KMS-11 (cell line): ENCODE measurements at regions not wholly inside any gene's neighbourhood (a gene's known extent, or its start where the extent isn't known, plus 50 kb on each side); places are given as distances from the start of the nearest gene placed in this dataset.

ENCODE experiments used
- H2AFZ ChIP-seq: fragments of 200-600 bp; sonication (generic); 2 replicates; pipeline ENCODE4 v1.6.1; 2016; ENCODE audit warnings: antibody characterized with exemption, mixed run types, low read depth
- H3K27ac ChIP-seq: fragments of 200-600 bp; sonication (generic); 2 replicates; pipeline ENCODE4 v1.6.1; 2016; ENCODE audit warnings: mild to moderate bottlenecking, mixed run types
- H3K27me3 ChIP-seq: fragments of 200-600 bp; sonication (generic); 2 replicates; pipeline ENCODE4 v1.6.1; 2017; ENCODE audit warnings: mild to moderate bottlenecking, low read depth, mixed run types, moderate library complexity; ENCODE audit not compliant: insufficient read depth
- H3K36me3 ChIP-seq: fragments of 200-600 bp; sonication (generic); 2 replicates; pipeline ENCODE4 v1.6.1; 2017; ENCODE audit warnings: mild to moderate bottlenecking, mixed run types; ENCODE audit not compliant: insufficient read depth
- H3K4me1 ChIP-seq: fragments of 200-600 bp; sonication (generic); 2 replicates; pipeline ENCODE4 v1.6.1; 2016; ENCODE audit warnings: mild to moderate bottlenecking, low read depth, mixed run types; ENCODE audit not compliant: poor library complexity, severe bottlenecking
- H3K4me2 ChIP-seq: fragments of 200-600 bp; sonication (generic); 2 replicates; pipeline ENCODE4 v1.7.0; 2016; ENCODE audit warnings: mild to moderate bottlenecking, mixed run types
- H3K4me3 ChIP-seq: fragments of 200-600 bp; sonication (generic); IDR thresholded peaks from 2 replicates; pipeline ENCODE4 v1.6.1; 2017; ENCODE audit warnings: low read depth, low read length, mixed read lengths; ENCODE audit not compliant: insufficient read depth
- H3K79me2 ChIP-seq: fragments of 200-600 bp; sonication (generic); 2 replicates; pipeline ENCODE4 v1.6.1; 2016; ENCODE audit warnings: low read depth, mixed run types; ENCODE audit not compliant: insufficient read depth
- H3K9ac ChIP-seq: fragments of 200-600 bp; sonication (generic); 2 replicates; pipeline ENCODE4 v1.6.1; 2016; ENCODE audit warnings: mild to moderate bottlenecking, mixed run types
- H4K20me1 ChIP-seq: fragments of 200-600 bp; sonication (generic); 2 replicates; pipeline ENCODE4 v1.6.1; 2016; ENCODE audit warnings: mild to moderate bottlenecking, mixed run types; ENCODE audit not compliant: insufficient read depth
- CTCF ChIP-seq: fragments of 200-600 bp; sonication (generic); conservative IDR thresholded peaks from 2 replicates; pipeline ENCODE4 v1.6.1; 2017; ENCODE audit warnings: low read depth, mild to moderate bottlenecking, antibody characterized with exemption, low read length, moderate library complexity, mixed read lengths

- H3K27ac ChIP-seq, result no peak overlapping the region
- H3K4me3 ChIP-seq, result no peak overlapping the region
- H3K27me3 ChIP-seq, result no peaks in the 10 kb centered on the region
- no peaks in the 10 kb centered on the region for H3K4me1 ChIP-seq
- no peak overlapping the region for H3K9ac ChIP-seq
- no peak overlapping the region for H3K4me2 ChIP-seq
- peak overlapping the region; percentile 47; the same call in 1 of the 2 replicates for H2AFZ ChIP-seq
- no peaks in the 10 kb centered on the region for H3K79me2 ChIP-seq
- TF ChIP-seq CTCF, result peak; percentile 90
- H3K36me3 ChIP-seq, result no peaks in the 10 kb centered on the region
- no peaks in the 10 kb centered on the region for H4K20me1 ChIP-seq
These were observed 52.3 kb upstream of the CHRNA7 start for GRCh38 chr15:31977812-31978661.
